ENCODE measurements at regions not wholly inside any gene's neighbourhood (a gene's known extent, or its start where the extent isn't known, plus 50 kb on each side); places are given as distances from the start of the nearest gene placed in this dataset.

DNA sequence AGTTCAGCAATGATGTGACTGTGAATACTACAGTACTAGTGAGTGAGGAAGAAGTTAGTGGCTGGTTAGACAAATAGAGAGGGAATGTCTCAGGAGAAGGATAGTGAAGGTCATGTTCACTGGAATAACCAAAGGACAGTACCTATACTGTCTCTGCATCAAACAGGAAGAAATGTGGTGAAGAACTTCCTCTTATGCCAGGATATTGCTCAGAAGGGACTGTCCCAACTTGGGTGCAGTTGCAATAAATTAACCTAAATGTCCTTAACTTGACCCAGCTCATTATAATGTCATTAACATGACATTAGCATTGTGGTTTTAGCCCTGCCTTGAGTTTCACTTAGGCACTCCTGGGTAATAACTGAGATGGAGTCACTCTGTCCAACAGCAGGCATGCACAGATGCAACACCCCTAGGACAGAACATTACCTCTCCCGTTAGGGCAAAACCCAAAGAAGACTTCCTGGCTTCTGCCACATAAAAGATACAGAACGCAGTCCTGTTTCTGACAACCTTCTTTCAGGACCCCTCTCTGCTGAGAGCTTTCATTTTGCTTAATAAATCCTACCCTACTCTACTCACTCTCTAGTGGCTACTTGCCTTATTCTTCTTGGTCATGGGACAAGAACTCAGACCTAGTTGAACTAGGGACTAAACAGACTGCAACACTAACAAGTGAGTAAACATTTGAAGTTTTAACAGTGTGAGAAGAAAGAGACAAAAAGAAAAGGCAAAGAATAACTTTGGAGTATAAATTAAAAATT, 1591.6 kb upstream of the MIR17HG start:
- intact Hi-C loops (cut with micrococcal nuclease) = no loop called here
- no peak for DNase-seq
- no peaks in the 10 kb centered on the region for H3K36me3 ChIP-seq
- H3K27me3 ChIP-seq (ENCODE audit: low read depth) = no peaks in the 10 kb centered on the region
- H3K9me3 ChIP-seq (replicated peaks) = peaks cover 26% of the 10 kb centered on the region
- H3K4me3 ChIP-seq = no peak overlapping the region
- H3K27ac ChIP-seq (replicated peaks) = no peak overlapping the region
- H3K4me1 ChIP-seq = no peaks in the 10 kb centered on the region
- TF ChIP-seq, protein P1, sequence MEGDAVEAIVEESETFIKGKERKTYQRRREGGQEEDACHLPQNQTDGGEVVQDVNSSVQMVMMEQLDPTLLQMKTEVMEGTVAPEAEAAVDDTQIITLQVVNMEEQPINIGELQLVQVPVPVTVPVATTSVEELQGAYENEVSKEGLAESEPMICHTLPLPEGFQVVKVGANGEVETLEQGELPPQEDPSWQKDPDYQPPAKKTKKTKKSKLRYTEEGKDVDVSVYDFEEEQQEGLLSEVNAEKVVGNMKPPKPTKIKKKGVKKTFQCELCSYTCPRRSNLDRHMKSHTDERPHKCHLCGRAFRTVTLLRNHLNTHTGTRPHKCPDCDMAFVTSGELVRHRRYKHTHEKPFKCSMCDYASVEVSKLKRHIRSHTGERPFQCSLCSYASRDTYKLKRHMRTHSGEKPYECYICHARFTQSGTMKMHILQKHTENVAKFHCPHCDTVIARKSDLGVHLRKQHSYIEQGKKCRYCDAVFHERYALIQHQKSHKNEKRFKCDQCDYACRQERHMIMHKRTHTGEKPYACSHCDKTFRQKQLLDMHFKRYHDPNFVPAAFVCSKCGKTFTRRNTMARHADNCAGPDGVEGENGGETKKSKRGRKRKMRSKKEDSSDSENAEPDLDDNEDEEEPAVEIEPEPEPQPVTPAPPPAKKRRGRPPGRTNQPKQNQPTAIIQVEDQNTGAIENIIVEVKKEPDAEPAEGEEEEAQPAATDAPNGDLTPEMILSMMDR (IDR thresholded peaks at IDR 0.05; ENCODE audit: borderline replicate concordance) = no peak

GRCh38 chr13:89763005-89763404, 1584.5 kb upstream of the MIR17HG start:
- no peak for DNase-seq
- Histone ChIP-seq H3K36me3 (no peaks in the 10 kb centered on the region), H3K27ac (replicated peaks) (no peak overlapping the region), H3K4me1 (no peaks in the 10 kb centered on the region), H3K4me3 (no peak overlapping the region), H3K9me3 (replicated peaks) (no peaks in the 10 kb centered on the region), H3K27me3 (ENCODE audit: low read depth) (no peaks in the 10 kb centered on the region)
- TF ChIP-seq, protein P1 (IDR thresholded peaks at IDR 0.05; ENCODE audit: borderline replicate concordance) = no peak
- intact Hi-C loops (cut with micrococcal nuclease) = no loop called here

DNA sequence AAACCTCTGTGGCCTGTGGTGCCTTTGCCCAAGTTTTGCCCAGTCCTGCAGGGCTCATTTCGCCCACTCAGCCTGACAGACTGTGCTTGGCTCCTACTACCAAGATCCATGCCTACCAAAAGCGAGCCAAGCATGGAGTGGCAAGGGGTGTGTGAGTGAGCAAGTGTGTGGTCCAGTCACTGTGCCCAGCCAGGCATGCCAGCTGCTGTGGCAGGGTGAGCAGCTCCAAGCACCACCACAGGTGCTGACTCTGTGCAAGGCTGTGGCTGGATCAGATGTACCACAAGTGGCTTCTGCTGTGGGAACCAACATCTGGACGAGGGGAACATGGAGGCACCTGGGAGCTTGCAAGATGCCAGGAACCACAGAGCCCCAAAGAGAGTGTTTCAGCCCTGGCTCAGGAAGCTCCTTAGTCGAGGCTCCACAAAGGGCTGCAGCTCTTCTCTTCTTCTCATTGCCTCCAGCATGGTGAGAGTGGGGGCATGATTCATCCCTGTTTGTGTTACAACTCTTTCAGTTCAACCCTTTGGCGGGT, 1564.2 kb upstream of the MIR17HG start:
- no peak overlapping the region for H3K4me3 ChIP-seq
- H3K36me3 ChIP-seq = no peaks in the 10 kb centered on the region
- TF ChIP-seq, protein P1 (IDR thresholded peaks at IDR 0.05; ENCODE audit: borderline replicate concordance) = no peak
- no peaks in the 10 kb centered on the region for H3K9me3 ChIP-seq (replicated peaks)
- H3K27me3 ChIP-seq (ENCODE audit: low read depth) = no peaks in the 10 kb centered on the region
- H3K4me1 ChIP-seq = no peaks in the 10 kb centered on the region
- intact Hi-C loops (cut with micrococcal nuclease) = no loop called here
- H3K27ac ChIP-seq (replicated peaks) = no peak overlapping the region
- DNase-seq = no peak

DNA sequence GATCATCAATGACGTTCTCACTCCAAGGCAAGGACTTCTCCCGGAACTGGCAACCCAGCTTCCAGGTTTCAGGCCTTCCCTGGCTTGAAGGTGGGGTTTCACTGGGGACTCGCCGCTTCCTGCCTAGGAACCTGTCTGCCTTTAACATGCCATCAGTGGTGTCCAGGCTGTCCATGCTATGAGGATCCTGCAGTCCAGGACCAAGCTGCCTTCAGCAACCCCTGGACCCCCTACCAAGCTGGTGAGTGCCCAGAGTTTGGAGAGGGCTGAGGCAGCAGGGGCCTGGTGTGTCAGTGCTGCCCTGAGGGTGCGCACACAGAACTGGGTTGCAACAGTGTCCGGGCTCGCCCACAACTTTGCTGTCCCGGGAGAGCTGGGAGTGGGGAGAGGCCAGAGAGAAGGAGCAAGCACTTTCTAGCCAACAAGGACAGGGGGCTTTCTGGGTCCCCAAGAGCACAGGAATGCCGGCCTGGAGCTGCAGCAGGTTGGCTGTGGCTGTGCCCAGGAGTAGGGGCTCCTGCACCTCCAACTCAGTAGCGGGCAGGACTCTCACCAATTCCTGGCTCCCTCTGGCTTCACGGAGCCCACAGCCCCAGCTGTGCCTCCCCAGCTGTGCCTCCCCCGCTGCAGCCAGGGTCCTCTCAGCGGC, 1563.2 kb upstream of the MIR17HG start:
- no peak for DNase-seq
- TF ChIP-seq, protein P1 (IDR thresholded peaks at IDR 0.05; ENCODE audit: borderline replicate concordance) = no peak
- Histone ChIP-seq H3K4me1 (no peaks in the 10 kb centered on the region), H3K9me3 (replicated peaks) (no peaks in the 10 kb centered on the region), H3K4me3 (no peak overlapping the region), H3K27me3 (ENCODE audit: low read depth) (no peaks in the 10 kb centered on the region), H3K27ac (replicated peaks) (no peak overlapping the region), H3K36me3 (no peaks in the 10 kb centered on the region)
- intact Hi-C loops (cut with micrococcal nuclease) = no loop called here

GRCh38 chr13:89786531-89786930, 1561.0 kb upstream of the MIR17HG start:
- no peaks in the 10 kb centered on the region for H3K27me3 ChIP-seq (ENCODE audit: low read depth)
- intact Hi-C loops (cut with micrococcal nuclease) = no loop called here
- no peak for DNase-seq
- H3K36me3 ChIP-seq = no peaks in the 10 kb centered on the region
- H3K4me1 ChIP-seq = no peaks in the 10 kb centered on the region
- TF ChIP-seq, protein P1 (IDR thresholded peaks at IDR 0.05; ENCODE audit: borderline replicate concordance) = no peak
- no peak overlapping the region for H3K4me3 ChIP-seq
- H3K27ac ChIP-seq (replicated peaks) = no peak overlapping the region
- no peaks in the 10 kb centered on the region for H3K9me3 ChIP-seq (replicated peaks)

Measured in left ventricle myocardium inferior (tissue), 1 donor.